Esophagus squamous epithelium (tissue), 5 donors: ENCODE measurements at regions not wholly inside any gene's neighbourhood (a gene's known extent, or its start where the extent isn't known, plus 50 kb on each side); places are given as distances from the start of the nearest gene placed in this dataset.

Experiments used
- DNase-seq: peaks from one replicate; lab custom pipeline; 2025; lab: John Stamatoyannopoulos, UW
- H3K27ac ChIP-seq, 4 donors: fragments of 200-600 bp; sonication (generic); one replicate each; pipeline ENCODE4 v1.5.1; 2016 to 2019; ENCODE audit warnings: mild to moderate bottlenecking in 1 of 4
- H3K27me3 ChIP-seq, 4 donors: fragments of 200-600 bp; sonication (generic); 1 replicate in 3 of 4; 2 replicates in 1 of 4; pipeline versions ENCODE4 v1.5.1 to v1.6.0; 2017 to 2021; ENCODE audit warnings: antibody characterized with exemption in 1 of 4
- H3K36me3 ChIP-seq, 3 donors: fragments of 200-600 bp; sonication (generic); one replicate each; pipeline ENCODE4 v1.5.1; 2016 to 2019
- H3K4me1 ChIP-seq, 3 donors: fragments of 200-600 bp; sonication (generic); one replicate each; pipeline ENCODE4 v1.5.1; 2017 to 2019
- H3K4me3 ChIP-seq, 4 donors: fragments of 200-600 bp; sonication (generic); 1 replicate in 3 of 4; 2 replicates in 1 of 4; pipeline ENCODE4 v1.5.1; 2016 to 2019; ENCODE audit warnings: mild to moderate bottlenecking in 2 of 4, moderate library complexity in 1 of 4
- H3K9me3 ChIP-seq, 3 donors: fragments of 200-600 bp; sonication (generic); one replicate each; pipeline ENCODE4 v1.5.1; 2016 to 2019
- POLR2A ChIP-seq, 4 donors: fragments of 450-650 bp; IDR thresholded peaks; one replicate each; pipeline ENCODE4 v1.6.1; 2017; ENCODE audit warnings: antibody characterized with exemption in 4 of 4, mild to moderate bottlenecking in 4 of 4, moderate library complexity in 3 of 4
- WGBS, 2 donors: methylation state at CpG; one replicate each; pipeline ENCODE4 v1.1.5; 2018; 5-methylcytosine and 5-hydroxymethylcytosine counted together
- intact Hi-C: fragments of 100-400 bp; cut with DNase I; formaldehyde crosslinking; loops from one replicate; pipeline ENCODE4 v1.15.0; 2022
- TF ChIP-seq, protein P1 (sequence below), 6 experiments: fragments of 450-650 bp in 4 of 6; fragments of 200-600 bp in 2 of 6; sonication (generic) in 2 of 6; IDR thresholded peaks; one replicate each; pipeline ENCODE4 v1.5.1; 2016 to 2019; ENCODE audit warnings: antibody characterized with exemption in 6 of 6, mild to moderate bottlenecking in 4 of 6, moderate library complexity in 4 of 6
- donor health status: DM: yes; HTN: yes; CAD: no.

DNA sequence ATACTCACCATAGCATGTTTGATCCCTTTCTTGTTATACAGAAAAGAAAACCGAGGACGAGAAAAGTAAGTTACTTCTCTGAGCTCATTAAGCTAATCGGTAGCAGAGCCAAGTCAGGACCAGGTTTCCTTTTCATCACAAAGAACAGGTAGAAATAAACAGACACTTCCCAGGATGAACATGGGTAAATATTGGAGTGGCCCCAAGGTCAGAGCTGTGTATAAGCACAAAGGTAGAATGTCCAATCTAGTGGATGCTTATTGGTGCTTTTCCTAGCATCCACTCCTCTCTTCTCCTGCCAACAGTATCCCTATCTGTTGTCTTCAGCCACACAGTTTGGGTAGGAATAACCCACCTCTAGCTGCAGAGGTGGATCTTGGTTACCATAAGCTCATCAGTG is 52.8 kb upstream of the THUMPD3 start:
- Histone ChIP-seq H3K4me1 (peaks cover 0 to 8% (median 0%) of the 10 kb centered on the region in 3 donors), H3K27ac (no peak overlapping the region), H3K36me3 (no peaks in the 10 kb centered on the region), H3K4me3 (no peak overlapping the region), H3K9me3 (no peaks in the 10 kb centered on the region), H3K27me3 (peaks cover 0 to under 1% (median 0%) of the 10 kb centered on the region in 4 donors)
- 87 to 95% methylated on average over 3 of the region's 3 CpGs for WGBS, 2 donors
- no peak for TF ChIP-seq POLR2A (IDR thresholded peaks at IDR 0.05)
- TF ChIP-seq, protein P1, sequence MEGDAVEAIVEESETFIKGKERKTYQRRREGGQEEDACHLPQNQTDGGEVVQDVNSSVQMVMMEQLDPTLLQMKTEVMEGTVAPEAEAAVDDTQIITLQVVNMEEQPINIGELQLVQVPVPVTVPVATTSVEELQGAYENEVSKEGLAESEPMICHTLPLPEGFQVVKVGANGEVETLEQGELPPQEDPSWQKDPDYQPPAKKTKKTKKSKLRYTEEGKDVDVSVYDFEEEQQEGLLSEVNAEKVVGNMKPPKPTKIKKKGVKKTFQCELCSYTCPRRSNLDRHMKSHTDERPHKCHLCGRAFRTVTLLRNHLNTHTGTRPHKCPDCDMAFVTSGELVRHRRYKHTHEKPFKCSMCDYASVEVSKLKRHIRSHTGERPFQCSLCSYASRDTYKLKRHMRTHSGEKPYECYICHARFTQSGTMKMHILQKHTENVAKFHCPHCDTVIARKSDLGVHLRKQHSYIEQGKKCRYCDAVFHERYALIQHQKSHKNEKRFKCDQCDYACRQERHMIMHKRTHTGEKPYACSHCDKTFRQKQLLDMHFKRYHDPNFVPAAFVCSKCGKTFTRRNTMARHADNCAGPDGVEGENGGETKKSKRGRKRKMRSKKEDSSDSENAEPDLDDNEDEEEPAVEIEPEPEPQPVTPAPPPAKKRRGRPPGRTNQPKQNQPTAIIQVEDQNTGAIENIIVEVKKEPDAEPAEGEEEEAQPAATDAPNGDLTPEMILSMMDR (IDR thresholded peaks at IDR 0.05), result no peak
- DNase-seq, result no peak
- intact Hi-C loops, result no loop called here

DNA sequence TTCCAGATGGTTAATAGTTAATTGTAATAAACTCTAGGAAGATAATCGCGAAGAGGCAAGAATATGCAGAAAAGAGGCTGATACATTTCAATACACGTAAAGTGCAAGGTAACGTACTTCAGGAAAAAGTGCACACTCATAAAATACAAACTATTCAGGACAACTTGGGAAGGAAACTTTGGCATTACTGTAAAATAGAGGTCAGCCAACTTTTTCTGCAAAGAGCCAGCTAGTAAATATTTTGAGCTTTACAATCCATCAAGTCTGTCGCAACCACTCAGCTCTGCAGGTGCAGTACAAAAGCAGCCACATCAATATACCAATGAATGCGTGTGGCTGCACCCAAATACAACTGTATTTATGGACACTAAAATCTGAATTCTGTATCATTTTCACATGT is 51.6 kb upstream of the THUMPD3 start:
- intact Hi-C loops, result no loop called here
- Histone ChIP-seq H3K4me1 (peaks cover 0 to 9% (median 0%) of the 10 kb centered on the region in 3 donors), H3K4me3 (no peak overlapping the region), H3K27me3 (no peaks in the 10 kb centered on the region), H3K27ac (no peak overlapping the region), H3K36me3 (no peaks in the 10 kb centered on the region), H3K9me3 (no peaks in the 10 kb centered on the region)
- TF ChIP-seq POLR2A (IDR thresholded peaks at IDR 0.05), result no peak
- TF ChIP-seq, protein P1 (IDR thresholded peaks at IDR 0.05), result no peak
- WGBS, 2 donors, result 66 to 76% methylated on average over 6 of the region's 6 CpGs
- DNase-seq, result no peak
